WTC11 (cell line): ENCODE measurements at regions not wholly inside any gene's neighbourhood (a gene's known extent, or its start where the extent isn't known, plus 50 kb on each side); places are given as distances from the start of the nearest gene placed in this dataset.

Experiments
- ATF3 ChIP-seq: sonication (generic); formaldehyde crosslinking; conservative IDR thresholded peaks from 2 replicates; pipeline ENCODE4 v1.8.1; 2022; ENCODE audit warnings: mild to moderate bottlenecking, missing genetic modification reagents
- CTCF ChIP-seq: fragments of 200-600 bp; IDR thresholded peaks from 2 replicates; pipeline ENCODE4 v1.8.0; 2022; ENCODE audit warnings: antibody characterized with exemption
- ELF4 ChIP-seq: sonication (generic); formaldehyde crosslinking; IDR thresholded peaks from 2 replicates; pipeline ENCODE4 v1.8.1; 2022; ENCODE audit warnings: low read depth, mild to moderate bottlenecking, moderate library complexity, missing genetic modification reagents
- EMX1 ChIP-seq: fragments of 250-450 bp; sonication (Bioruptor Pico); IDR thresholded peaks from 2 replicates; pipeline ENCODE4 v1.8.0; 2021; ENCODE audit warnings: mild to moderate bottlenecking
- ESRRA ChIP-seq: sonication (generic); formaldehyde crosslinking; IDR thresholded peaks from 2 replicates; pipeline ENCODE4 v1.8.1; 2022; ENCODE audit warnings: mild to moderate bottlenecking, missing genetic modification reagents, borderline replicate concordance
- ETV6 ChIP-seq: sonication (generic); formaldehyde crosslinking; IDR thresholded peaks from 2 replicates; pipeline ENCODE4 v1.8.1; 2022; ENCODE audit warnings: mild to moderate bottlenecking, missing genetic modification reagents
- FOXP1 ChIP-seq: sonication (generic); formaldehyde crosslinking; IDR thresholded peaks from 2 replicates; pipeline ENCODE4 v1.8.0; 2022; ENCODE audit warnings: missing genetic modification reagents, mild to moderate bottlenecking, moderate library complexity, borderline replicate concordance
- MXD4 ChIP-seq: fragments of 250-450 bp; sonication (Bioruptor Pico); IDR thresholded peaks from 2 replicates; pipeline ENCODE4 v1.8.0; 2021; ENCODE audit warnings: mild to moderate bottlenecking, moderate library complexity, borderline replicate concordance
- NFYB ChIP-seq: sonication (generic); formaldehyde crosslinking; conservative IDR thresholded peaks from 2 replicates; pipeline ENCODE4 v1.8.0; 2022; ENCODE audit warnings: low read depth, missing genetic modification reagents
- SP1 ChIP-seq: sonication (generic); formaldehyde crosslinking; conservative IDR thresholded peaks from 2 replicates; pipeline ENCODE4 v1.8.1; 2022; ENCODE audit warnings: missing genetic modification reagents
- STAT6 ChIP-seq: sonication (generic); formaldehyde crosslinking; conservative IDR thresholded peaks from 2 replicates; pipeline ENCODE4 v1.8.1; 2023; ENCODE audit warnings: mild to moderate bottlenecking, low read depth, missing genetic modification reagents, moderate library complexity

GRCh38 chr10:71123023-71123422, 89.3 kb upstream of the UNC5B start:
- TF ChIP-seq MXD4 (CRISPR knock-in tag) (no peak), STAT6 (no peak), CTCF (no peak), FOXP1 (CRISPR knock-in tag) (no peak), ETV6 (CRISPR knock-in tag) (no peak), SP1 (CRISPR knock-in tag) (no peak), ELF4 (no peak), EMX1 (CRISPR knock-in tag) (no peak), NFYB (CRISPR knock-in tag) (no peak), ATF3 (no peak), ESRRA (no peak)
